ENCODE measurements at regions not wholly inside any gene's neighbourhood (a gene's known extent, or its start where the extent isn't known, plus 50 kb on each side); places are given as distances from the start of the nearest gene placed in this dataset.

GRCh38 chr2:8524388-8524787 lies 157.5 kb upstream of the ID2 start:
- DNase-seq (ENCODE audit: extremely low spot score, unreplicated experiment): no peak
- Mint-ChIP-seq H3K4me3 (ENCODE audit: unreplicated experiment) (no peak overlapping the region), H3K27ac (ENCODE audit: unreplicated experiment) (no peak overlapping the region), H3K9me3 (ENCODE audit: unreplicated experiment) (no peaks in the 10 kb centered on the region), H3K36me3 (ENCODE audit: unreplicated experiment) (no peaks in the 10 kb centered on the region), H3K27me3 (ENCODE audit: unreplicated experiment) (peaks cover 17% of the 10 kb centered on the region), H3K4me1 (ENCODE audit: unreplicated experiment) (peaks cover 1% of the 10 kb centered on the region)
- TF ChIP-seq CTCF (IDR thresholded peaks at IDR 0.05): no peak

- H3K27me3 Mint-ChIP-seq (ENCODE audit: unreplicated experiment): peaks cover 20% of the 10 kb centered on the region
- no peaks in the 10 kb centered on the region for H3K36me3 Mint-ChIP-seq (ENCODE audit: unreplicated experiment)
- no peaks in the 10 kb centered on the region for H3K9me3 Mint-ChIP-seq (ENCODE audit: unreplicated experiment)
- TF ChIP-seq CTCF (IDR thresholded peaks at IDR 0.05): no peak
- no peak overlapping the region for H3K4me3 Mint-ChIP-seq (ENCODE audit: unreplicated experiment)
- no peak for DNase-seq (ENCODE audit: extremely low spot score, unreplicated experiment)
- no peak overlapping the region for H3K27ac Mint-ChIP-seq (ENCODE audit: unreplicated experiment)
- H3K4me1 Mint-ChIP-seq (ENCODE audit: unreplicated experiment): peaks cover 1% of the 10 kb centered on the region
These were observed 157.0 kb upstream of the ID2 start for GRCh38 chr2:8524823-8525222.

- peaks cover 1% of the 10 kb centered on the region for H3K4me1 Mint-ChIP-seq (ENCODE audit: unreplicated experiment)
- DNase-seq (ENCODE audit: extremely low spot score, unreplicated experiment): no peak
- no peak overlapping the region for H3K27ac Mint-ChIP-seq (ENCODE audit: unreplicated experiment)
- no peaks in the 10 kb centered on the region for H3K9me3 Mint-ChIP-seq (ENCODE audit: unreplicated experiment)
- peaks cover 20% of the 10 kb centered on the region for H3K27me3 Mint-ChIP-seq (ENCODE audit: unreplicated experiment)
- TF ChIP-seq CTCF (IDR thresholded peaks at IDR 0.05): no peak
- H3K4me3 Mint-ChIP-seq (ENCODE audit: unreplicated experiment): no peak overlapping the region
- H3K36me3 Mint-ChIP-seq (ENCODE audit: unreplicated experiment): no peaks in the 10 kb centered on the region
These were observed 156.6 kb upstream of the ID2 start for GRCh38 chr2:8525236-8525581.

- no peak for TF ChIP-seq CTCF (IDR thresholded peaks at IDR 0.05)
- Mint-ChIP-seq H3K4me3 (ENCODE audit: unreplicated experiment) (no peak overlapping the region), H3K27ac (ENCODE audit: unreplicated experiment) (no peak overlapping the region), H3K27me3 (ENCODE audit: unreplicated experiment) (peaks cover 20% of the 10 kb centered on the region), H3K4me1 (ENCODE audit: unreplicated experiment) (peaks cover 1% of the 10 kb centered on the region), H3K9me3 (ENCODE audit: unreplicated experiment) (no peaks in the 10 kb centered on the region), H3K36me3 (ENCODE audit: unreplicated experiment) (no peaks in the 10 kb centered on the region)
- no peak for DNase-seq (ENCODE audit: extremely low spot score, unreplicated experiment)
These were observed 156.1 kb upstream of the ID2 start for GRCh38 chr2:8525582-8526402.

- H3K36me3 Mint-ChIP-seq (ENCODE audit: unreplicated experiment): no peaks in the 10 kb centered on the region
- DNase-seq (ENCODE audit: extremely low spot score, unreplicated experiment): no peak
- H3K27me3 Mint-ChIP-seq (ENCODE audit: unreplicated experiment): peaks cover 20% of the 10 kb centered on the region
- no peak for TF ChIP-seq CTCF (IDR thresholded peaks at IDR 0.05)
- no peak overlapping the region for H3K4me3 Mint-ChIP-seq (ENCODE audit: unreplicated experiment)
- H3K27ac Mint-ChIP-seq (ENCODE audit: unreplicated experiment): no peak overlapping the region
- peaks cover 1% of the 10 kb centered on the region for H3K4me1 Mint-ChIP-seq (ENCODE audit: unreplicated experiment)
- H3K9me3 Mint-ChIP-seq (ENCODE audit: unreplicated experiment): peaks cover 4% of the 10 kb centered on the region
These were observed 155.5 kb upstream of the ID2 start for GRCh38 chr2:8526403-8526696.
